ENCODE measurements at regions not wholly inside any gene's neighbourhood (a gene's known extent, or its start where the extent isn't known, plus 50 kb on each side); places are given as distances from the start of the nearest gene placed in this dataset.

DNA sequence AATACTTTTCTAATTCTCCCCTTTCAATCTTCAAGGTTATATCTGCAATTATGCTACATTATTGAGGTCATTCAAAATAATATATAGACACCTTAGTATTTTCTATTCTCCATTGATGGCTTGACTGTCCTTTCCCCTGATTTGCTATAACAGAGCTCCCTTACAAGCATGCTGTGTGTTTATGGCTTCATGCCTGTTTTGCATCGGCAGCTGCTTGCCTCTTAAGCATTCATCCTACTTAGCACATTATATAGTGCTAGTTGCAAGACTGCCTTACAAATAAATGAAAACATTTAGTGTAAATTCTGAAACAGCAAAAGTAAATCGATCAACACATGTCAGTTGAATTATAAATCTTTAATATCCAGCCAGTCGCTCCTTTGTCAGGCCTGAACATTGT lies 476.2 kb upstream of the POU3F2 start:
- no peaks in the 10 kb centered on the region for H3K79me2 ChIP-seq (ENCODE audit: insufficient read depth, low read length)
- intact Hi-C loops (cut with micrococcal nuclease), result no loop called here
- no peak overlapping the region for H3K4me2 ChIP-seq (ENCODE audit: low read length)
- no peak overlapping the region for H2AFZ ChIP-seq (ENCODE audit: low read depth, low read length, poor library complexity, severe bottlenecking)
- no TSS peak for BruUV-seq (replicated peaks)
- no peaks in the 10 kb centered on the region for H4K20me1 ChIP-seq (ENCODE audit: insufficient read depth)
- no peak overlapping the region for H3K4me3 ChIP-seq (replicated peaks in 1 of 2; ENCODE audit: low read depth in 1 of 2, low read length in 2 of 2)
- H3K9me2 ChIP-seq (ENCODE audit: insufficient read depth), result no peaks in the 10 kb centered on the region
- ChIA-PET CTCF (no interaction called here), POLR2A (no interaction called here), RAD21 (ENCODE audit: low non-redundant PET in 1 of 2, low total read pairs in 2 of 2, uncharacterized antibody in 2 of 2, unreplicated experiment in 2 of 2) (no interaction called here)
- H3K4me1 ChIP-seq (ENCODE audit: control insufficient read depth in 1 of 2, insufficient read depth in 2 of 2, low read length in 2 of 2), result no peaks in the 10 kb centered on the region
- no peak overlapping the region for H3K9ac ChIP-seq (ENCODE audit: low read length)
- no peak for TF ChIP-seq CEBPB (IDR thresholded peaks at IDR 0.05; ENCODE audit: low read depth)
- TF ChIP-seq, protein P1, sequence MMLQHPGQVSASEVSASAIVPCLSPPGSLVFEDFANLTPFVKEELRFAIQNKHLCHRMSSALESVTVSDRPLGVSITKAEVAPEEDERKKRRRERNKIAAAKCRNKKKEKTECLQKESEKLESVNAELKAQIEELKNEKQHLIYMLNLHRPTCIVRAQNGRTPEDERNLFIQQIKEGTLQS (IDR thresholded peaks at IDR 0.05), result no peak
- TF ChIP-seq POLR2AphosphoS5 (IDR thresholded peaks at IDR 0.05; ENCODE audit: low read depth, low read length), result no peak
- TF ChIP-seq SP1 (IDR thresholded peaks at IDR 0.05; ENCODE audit: low read depth), result no peak
- no peak for TF ChIP-seq SIN3A (IDR thresholded peaks at IDR 0.05; ENCODE audit: low read depth)
- no peaks in the 10 kb centered on the region for H3K9me3 ChIP-seq (ENCODE audit: control insufficient read depth in 1 of 2, insufficient read depth in 1 of 2, low read depth in 1 of 2, low read length in 2 of 2)
- H3K36me3 ChIP-seq (ENCODE audit: control insufficient read depth in 1 of 2, insufficient read depth in 2 of 2, low read length in 2 of 2), result no peaks in the 10 kb centered on the region
- ATAC-seq (no peak), DNase-seq (ENCODE audit: low read depth, low spot score) (no peak)
- peaks cover 3% of the 10 kb centered on the region for H3K27me3 ChIP-seq (ENCODE audit: insufficient read depth, low read length)
- no peak overlapping the region for H3K27ac ChIP-seq (ENCODE audit: low read depth, low read length)

- 0 out of 2 replicates have a peak, but pooled peaks cover 3% of the 10 kb centered on the region for H3K27me3 ChIP-seq (ENCODE audit: insufficient read depth, low read length)
- no peak for ATAC-seq
- POLR2A ChIA-PET, result no interaction called here
- no peak overlapping the region for H3K27ac ChIP-seq (ENCODE audit: low read depth, low read length)
- RAD21 ChIA-PET (ENCODE audit: low non-redundant PET in 1 of 2, low total read pairs in 2 of 2, uncharacterized antibody in 2 of 2, unreplicated experiment in 2 of 2), result no interaction called here
- H3K9me3 ChIP-seq (ENCODE audit: control insufficient read depth in 1 of 2, insufficient read depth in 1 of 2, low read depth in 1 of 2, low read length in 2 of 2), result no peaks in the 10 kb centered on the region
- no peaks in the 10 kb centered on the region for H4K20me1 ChIP-seq (ENCODE audit: insufficient read depth)
- no peak overlapping the region for H2AFZ ChIP-seq (ENCODE audit: low read depth, low read length, poor library complexity, severe bottlenecking)
- no peak overlapping the region for H3K4me2 ChIP-seq (ENCODE audit: low read length)
- intact Hi-C loops (cut with micrococcal nuclease), result no loop called here
- no TSS peak for BruUV-seq (replicated peaks)
- no peak overlapping the region for H3K4me3 ChIP-seq (replicated peaks in 1 of 2; ENCODE audit: low read depth in 1 of 2, low read length in 2 of 2)
- no peak overlapping the region for H3K9ac ChIP-seq (ENCODE audit: low read length)
- H3K36me3 ChIP-seq (ENCODE audit: control insufficient read depth in 1 of 2, insufficient read depth in 2 of 2, low read length in 2 of 2), result no peaks in the 10 kb centered on the region
- H3K9me2 ChIP-seq (ENCODE audit: insufficient read depth), result no peaks in the 10 kb centered on the region
- DNase-seq (ENCODE audit: low read depth, low spot score), result no peak
- CTCF ChIA-PET, result no interaction called here
- no peaks in the 10 kb centered on the region for H3K4me1 ChIP-seq (ENCODE audit: control insufficient read depth in 1 of 2, insufficient read depth in 2 of 2, low read length in 2 of 2)
- H3K79me2 ChIP-seq (ENCODE audit: insufficient read depth, low read length), result no peaks in the 10 kb centered on the region
- no peak for TF ChIP-seq ZBTB33 (IDR thresholded peaks at IDR 0.05; ENCODE audit: extremely low read depth, insufficient replicate concordance, low read length)
- TF ChIP-seq YY1 (IDR thresholded peaks at IDR 0.05; ENCODE audit: extremely low read depth, insufficient replicate concordance, low read depth, low read length), result no peak
- no peak for TF ChIP-seq ELF1 (IDR thresholded peaks at IDR 0.05; ENCODE audit: borderline replicate concordance, low read depth)
- TF ChIP-seq TCF7L2 (IDR thresholded peaks at IDR 0.05; ENCODE audit: borderline replicate concordance, extremely low read depth, insufficient read depth, insufficient read length), result no peak
- TF ChIP-seq SP1 (IDR thresholded peaks at IDR 0.05; ENCODE audit: low read depth), result no peak
- TF ChIP-seq, protein P1 (IDR thresholded peaks at IDR 0.05), result no peak
- TF ChIP-seq POLR2A (IDR thresholded peaks at IDR 0.05; ENCODE audit: borderline replicate concordance, extremely low read depth, insufficient read depth, insufficient read length), result no peak
- TF ChIP-seq SIN3A (IDR thresholded peaks at IDR 0.05; ENCODE audit: low read depth), result no peak
- TF ChIP-seq, protein P2, sequence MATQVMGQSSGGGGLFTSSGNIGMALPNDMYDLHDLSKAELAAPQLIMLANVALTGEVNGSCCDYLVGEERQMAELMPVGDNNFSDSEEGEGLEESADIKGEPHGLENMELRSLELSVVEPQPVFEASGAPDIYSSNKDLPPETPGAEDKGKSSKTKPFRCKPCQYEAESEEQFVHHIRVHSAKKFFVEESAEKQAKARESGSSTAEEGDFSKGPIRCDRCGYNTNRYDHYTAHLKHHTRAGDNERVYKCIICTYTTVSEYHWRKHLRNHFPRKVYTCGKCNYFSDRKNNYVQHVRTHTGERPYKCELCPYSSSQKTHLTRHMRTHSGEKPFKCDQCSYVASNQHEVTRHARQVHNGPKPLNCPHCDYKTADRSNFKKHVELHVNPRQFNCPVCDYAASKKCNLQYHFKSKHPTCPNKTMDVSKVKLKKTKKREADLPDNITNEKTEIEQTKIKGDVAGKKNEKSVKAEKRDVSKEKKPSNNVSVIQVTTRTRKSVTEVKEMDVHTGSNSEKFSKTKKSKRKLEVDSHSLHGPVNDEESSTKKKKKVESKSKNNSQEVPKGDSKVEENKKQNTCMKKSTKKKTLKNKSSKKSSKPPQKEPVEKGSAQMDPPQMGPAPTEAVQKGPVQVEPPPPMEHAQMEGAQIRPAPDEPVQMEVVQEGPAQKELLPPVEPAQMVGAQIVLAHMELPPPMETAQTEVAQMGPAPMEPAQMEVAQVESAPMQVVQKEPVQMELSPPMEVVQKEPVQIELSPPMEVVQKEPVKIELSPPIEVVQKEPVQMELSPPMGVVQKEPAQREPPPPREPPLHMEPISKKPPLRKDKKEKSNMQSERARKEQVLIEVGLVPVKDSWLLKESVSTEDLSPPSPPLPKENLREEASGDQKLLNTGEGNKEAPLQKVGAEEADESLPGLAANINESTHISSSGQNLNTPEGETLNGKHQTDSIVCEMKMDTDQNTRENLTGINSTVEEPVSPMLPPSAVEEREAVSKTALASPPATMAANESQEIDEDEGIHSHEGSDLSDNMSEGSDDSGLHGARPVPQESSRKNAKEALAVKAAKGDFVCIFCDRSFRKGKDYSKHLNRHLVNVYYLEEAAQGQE (IDR thresholded peaks at IDR 0.05; ENCODE audit: low read depth), result no peak
- TF ChIP-seq JUND (IDR thresholded peaks at IDR 0.05), result no peak
- no peak for TF ChIP-seq POLR2AphosphoS5 (IDR thresholded peaks at IDR 0.05; ENCODE audit: low read depth, low read length)
- no peak for TF ChIP-seq SRF (IDR thresholded peaks at IDR 0.05; ENCODE audit: low read depth)
- no peak for TF ChIP-seq RAD21 (IDR thresholded peaks at IDR 0.05; ENCODE audit: low read depth)
- TF ChIP-seq EGR1 (IDR thresholded peaks at IDR 0.05; ENCODE audit: low read depth), result no peak
- no peak for TF ChIP-seq MAX (IDR thresholded peaks at IDR 0.05)
These were observed 468.0 kb upstream of the POU3F2 start for GRCh38 chr6:98366371-98366770.

Measured in HCT116 (cell line).